ENCODE measurements at regions not wholly inside any gene's neighbourhood (a gene's known extent, or its start where the extent isn't known, plus 50 kb on each side); places are given as distances from the start of the nearest gene placed in this dataset.

DNA sequence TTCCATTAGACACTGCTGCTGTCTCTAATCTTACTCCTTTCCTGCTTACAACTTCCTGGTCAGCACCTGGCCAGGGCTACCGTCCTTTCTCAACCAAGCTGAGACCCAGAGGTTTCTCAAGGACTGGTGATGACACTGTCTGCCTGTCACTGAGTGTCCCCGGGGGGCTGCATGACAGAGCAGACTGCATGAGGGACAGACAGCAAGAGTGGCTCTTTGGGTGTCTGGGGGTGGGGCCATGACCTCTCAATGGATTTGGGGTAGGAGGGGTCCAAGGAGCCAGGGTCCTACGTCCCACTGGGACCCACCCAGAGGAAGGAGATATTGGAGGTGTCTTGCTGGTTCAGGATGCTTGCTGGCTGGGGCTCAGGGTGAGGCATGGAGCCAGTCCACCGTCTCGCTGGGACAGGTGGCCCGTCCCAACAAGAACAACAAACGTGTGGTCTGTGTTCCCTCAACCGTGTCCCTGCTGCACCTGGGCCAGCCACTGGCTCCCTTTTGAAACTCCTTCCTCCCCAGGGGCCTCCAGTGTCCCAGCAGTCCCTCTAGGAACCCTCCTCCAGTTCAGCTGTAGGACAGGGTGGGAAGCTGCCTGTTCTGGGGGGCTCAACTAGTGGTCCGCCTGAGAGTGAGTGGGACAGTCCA lies 344.6 kb upstream of the AJAP1 start:
- Histone ChIP-seq H3K4me1 (ENCODE audit: control insufficient read depth in 2 of 3, insufficient read depth in 2 of 3, low read depth in 1 of 3, low read length in 3 of 3) (no peaks in the 10 kb centered on the region), H3K9ac (ENCODE audit: low read length in 3 of 3) (no peak overlapping the region), H3K36me3 (ENCODE audit: control insufficient read depth in 2 of 3, insufficient read depth in 3 of 3, low read length in 3 of 3) (no peaks in the 10 kb centered on the region), H3K4me3 (ENCODE audit: low read length in 3 of 3) (no peak overlapping the region), H3K9me3 (ENCODE audit: control insufficient read depth in 2 of 3, insufficient read depth in 1 of 3, low read length in 3 of 3) (peaks cover 0 to 10% (median 0%) of the 10 kb centered on the region in 3 donors), H3K27me3 (ENCODE audit: control insufficient read depth, insufficient read depth, low read length) (no peaks in the 10 kb centered on the region), H3K27ac (ENCODE audit: low read depth in 2 of 2, low read length in 2 of 2) (no peak overlapping the region)
- FAIRE-seq (no peak), DNase-seq (peak in 4 of 5 donors; percentile 7 to 43 (median 18))
- TF ChIP-seq CTCF (IDR thresholded peaks at IDR 0.05; ENCODE audit: borderline replicate concordance, extremely low read depth, insufficient read depth): no peak
- intact Hi-C loops (cut with DNase I): no loop called here

DNA sequence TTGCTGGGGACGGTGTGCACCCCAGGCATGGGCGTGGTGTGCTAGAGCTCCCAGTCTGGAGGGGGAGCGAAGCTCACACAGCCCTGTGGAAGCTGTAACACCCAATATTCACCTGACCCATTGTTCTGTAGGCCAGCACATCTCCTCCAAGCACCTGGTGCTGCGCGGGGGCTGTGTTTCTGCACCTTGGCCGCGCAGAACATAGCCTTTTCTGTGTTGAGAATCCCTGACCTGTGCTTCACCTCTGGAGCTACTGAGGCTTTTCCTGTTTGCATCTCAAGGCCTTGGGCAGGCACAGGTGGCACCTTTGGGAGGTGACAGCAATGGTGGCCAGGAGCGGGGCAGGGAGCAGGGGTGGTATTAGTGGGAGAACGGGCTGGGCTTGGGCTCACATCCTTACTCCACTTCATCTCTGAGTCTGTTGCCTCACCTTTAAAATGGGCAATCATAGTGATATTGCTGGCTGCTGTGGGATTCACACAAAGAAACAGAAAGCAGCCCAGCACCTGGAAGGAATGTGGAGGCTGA lies 343.9 kb upstream of the AJAP1 start:
- peaks cover 0 to 16% (median 0%) of the 10 kb centered on the region in 3 donors for H3K9me3 ChIP-seq (ENCODE audit: control insufficient read depth in 2 of 3, insufficient read depth in 1 of 3, low read length in 3 of 3)
- no peak overlapping the region for H3K9ac ChIP-seq (ENCODE audit: low read length in 3 of 3)
- H3K4me3 ChIP-seq (ENCODE audit: low read length in 3 of 3): no peak overlapping the region
- H3K27me3 ChIP-seq (ENCODE audit: control insufficient read depth, insufficient read depth, low read length): no peaks in the 10 kb centered on the region
- no peak for TF ChIP-seq CTCF (IDR thresholded peaks at IDR 0.05; ENCODE audit: borderline replicate concordance, extremely low read depth, insufficient read depth)
- no peak for DNase-seq
- H3K27ac ChIP-seq (ENCODE audit: low read depth in 2 of 2, low read length in 2 of 2): no peak overlapping the region
- intact Hi-C loops (cut with DNase I): no loop called here
- no peaks in the 10 kb centered on the region for H3K36me3 ChIP-seq (ENCODE audit: control insufficient read depth in 2 of 3, insufficient read depth in 3 of 3, low read length in 3 of 3)
- no peaks in the 10 kb centered on the region for H3K4me1 ChIP-seq (ENCODE audit: control insufficient read depth in 2 of 3, insufficient read depth in 2 of 3, low read depth in 1 of 3, low read length in 3 of 3)
- no peak for FAIRE-seq

GRCh38 chr1:4312024-4312423 lies 342.4 kb upstream of the AJAP1 start:
- Histone ChIP-seq H3K27ac (ENCODE audit: low read depth in 2 of 2, low read length in 2 of 2) (no peak overlapping the region), H3K36me3 (ENCODE audit: control insufficient read depth in 2 of 3, insufficient read depth in 3 of 3, low read length in 3 of 3) (no peaks in the 10 kb centered on the region), H3K27me3 (ENCODE audit: control insufficient read depth, insufficient read depth, low read length) (no peaks in the 10 kb centered on the region), H3K4me1 (ENCODE audit: control insufficient read depth in 2 of 3, insufficient read depth in 2 of 3, low read depth in 1 of 3, low read length in 3 of 3) (no peaks in the 10 kb centered on the region), H3K4me3 (ENCODE audit: low read length in 3 of 3) (no peak overlapping the region), H3K9me3 (ENCODE audit: control insufficient read depth in 2 of 3, insufficient read depth in 1 of 3, low read length in 3 of 3) (peaks cover 0 to 16% (median 0%) of the 10 kb centered on the region in 3 donors), H3K9ac (ENCODE audit: low read length in 3 of 3) (no peak overlapping the region)
- no peak for FAIRE-seq
- no peak for DNase-seq
- intact Hi-C loops (cut with DNase I): no loop called here
- TF ChIP-seq CTCF (IDR thresholded peaks at IDR 0.05; ENCODE audit: borderline replicate concordance, extremely low read depth, insufficient read depth): no peak

All from kidney (tissue), 13 donors.